GOT3 (cell line): ENCODE measurements at regions not wholly inside any gene's neighbourhood (a gene's known extent, or its start where the extent isn't known, plus 50 kb on each side); places are given as distances from the start of the nearest gene placed in this dataset.

Experiments used
- DNase-seq: peaks from one replicate; lab custom pipeline; 2025; ENCODE audit warnings: mixed read lengths; lab: John Stamatoyannopoulos, UW

DNA sequence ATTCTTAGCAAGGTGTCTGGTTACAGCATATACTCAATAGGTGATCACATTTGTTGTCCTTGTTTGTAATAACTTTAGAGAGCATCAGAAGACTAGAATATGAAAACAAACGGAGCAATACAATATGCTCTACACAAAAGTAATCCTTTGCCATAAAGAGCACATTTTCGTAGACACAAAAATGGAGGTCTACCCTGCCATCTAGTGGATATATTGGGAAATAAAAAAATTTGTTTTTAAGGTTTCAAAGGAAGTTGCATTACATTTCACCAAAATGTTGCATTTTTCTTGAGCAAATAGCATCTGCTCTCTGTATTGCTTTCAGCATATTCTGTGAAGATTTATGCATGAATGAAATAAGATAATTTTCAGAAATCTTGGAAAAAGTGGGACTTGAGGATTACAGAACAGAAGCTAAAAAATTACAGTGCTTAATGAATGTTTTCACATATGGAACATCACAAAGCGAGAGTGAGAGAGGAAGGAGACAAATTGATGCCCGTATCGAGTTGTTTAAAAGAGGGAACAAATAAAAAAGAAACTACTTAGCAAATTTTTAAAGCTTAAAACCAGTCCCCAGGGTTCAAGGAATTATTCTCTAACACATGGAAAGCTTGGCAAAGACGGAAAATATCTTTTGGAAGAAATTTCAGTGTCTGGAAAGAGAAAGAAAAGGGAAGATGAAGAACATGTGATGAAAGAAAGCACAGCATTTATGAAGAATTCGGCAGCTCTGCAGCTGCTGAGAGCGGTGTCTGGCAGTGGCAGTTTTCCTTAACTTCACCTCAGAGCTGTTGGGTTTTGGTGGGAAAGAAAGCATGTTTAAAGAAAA, 390.1 kb downstream of the ANKRD50 start:
- no peak for DNase-seq

GRCh38 chr4:124325690-124326089, 386.8 kb downstream of the ANKRD50 start:
- DNase-seq = no peak

- no peak for DNase-seq
Measured at GRCh38 chr4:124329134-124329533, 383.4 kb downstream of the ANKRD50 start.

DNA sequence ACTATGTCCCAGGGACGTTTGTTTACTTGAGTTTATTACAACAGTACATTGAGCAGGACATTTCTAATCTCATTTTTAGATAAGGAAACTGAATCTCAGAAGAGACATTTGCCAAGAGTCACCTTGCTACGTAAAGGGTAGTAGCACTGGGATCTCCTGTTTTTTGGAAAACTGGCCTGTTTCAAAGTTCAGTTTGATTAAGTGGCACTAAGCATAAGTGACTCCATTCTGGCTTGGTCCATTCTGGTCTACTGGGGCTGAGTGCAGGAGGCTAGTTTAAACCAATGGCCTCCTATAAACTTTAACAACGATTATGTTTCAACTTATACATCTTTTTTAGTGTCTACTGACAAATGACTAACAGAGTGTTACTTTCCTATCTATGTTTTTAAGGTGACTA, 382.5 kb downstream of the ANKRD50 start:
- DNase-seq = no peak

DNA sequence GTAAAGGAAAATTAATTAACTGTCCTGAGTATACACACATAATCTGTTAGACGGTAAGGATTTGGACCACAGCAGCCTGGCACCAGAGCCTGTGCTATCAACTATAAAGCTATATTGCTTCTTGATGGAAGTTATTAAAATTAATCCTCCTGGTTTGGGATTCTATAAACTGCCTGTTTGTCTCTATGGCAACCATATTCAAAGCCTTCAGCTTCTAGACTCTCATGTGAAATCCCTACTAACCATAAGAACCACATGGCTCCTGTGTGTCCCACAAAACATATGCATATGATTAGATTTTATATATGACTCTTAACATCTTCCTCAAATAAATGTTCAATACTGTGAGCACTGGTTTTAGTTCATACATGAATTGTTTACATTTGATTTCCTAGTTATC, 380.8 kb downstream of the ANKRD50 start:
- no peak for DNase-seq

- no peak for DNase-seq
Measured at GRCh38 chr4:124333466-124333865, 379.1 kb downstream of the ANKRD50 start.

GRCh38 chr4:124334119-124334518, 378.4 kb downstream of the ANKRD50 start:
- no peak for DNase-seq

DNA sequence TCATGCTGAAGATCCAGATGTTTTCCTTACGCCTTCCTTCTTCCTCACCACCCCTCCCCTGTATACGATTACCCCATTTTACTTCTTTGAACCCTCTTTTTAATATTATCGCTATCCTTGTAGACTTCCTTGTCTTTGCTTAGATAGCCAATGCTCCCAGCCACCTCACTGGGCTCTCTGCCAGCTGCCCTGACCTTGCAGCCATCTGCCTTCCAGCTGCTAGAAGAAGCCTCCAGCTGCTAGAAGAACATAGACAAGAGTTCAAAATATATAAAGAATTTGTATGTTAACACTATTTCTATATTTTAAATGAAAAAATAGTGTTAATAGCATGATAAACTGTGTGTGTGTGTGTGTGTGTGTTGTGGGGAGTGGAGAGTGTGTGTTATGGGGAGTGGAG, 374.7 kb downstream of the ANKRD50 start:
- DNase-seq = no peak

- no peak for DNase-seq
Measured at GRCh38 chr4:124343661-124344171, 368.8 kb downstream of the ANKRD50 start.

GRCh38 chr4:124372916-124373315, 339.6 kb downstream of the ANKRD50 start:
- DNase-seq = no peak

GRCh38 chr4:124386163-124386562, 326.4 kb downstream of the ANKRD50 start:
- DNase-seq = no peak

DNA sequence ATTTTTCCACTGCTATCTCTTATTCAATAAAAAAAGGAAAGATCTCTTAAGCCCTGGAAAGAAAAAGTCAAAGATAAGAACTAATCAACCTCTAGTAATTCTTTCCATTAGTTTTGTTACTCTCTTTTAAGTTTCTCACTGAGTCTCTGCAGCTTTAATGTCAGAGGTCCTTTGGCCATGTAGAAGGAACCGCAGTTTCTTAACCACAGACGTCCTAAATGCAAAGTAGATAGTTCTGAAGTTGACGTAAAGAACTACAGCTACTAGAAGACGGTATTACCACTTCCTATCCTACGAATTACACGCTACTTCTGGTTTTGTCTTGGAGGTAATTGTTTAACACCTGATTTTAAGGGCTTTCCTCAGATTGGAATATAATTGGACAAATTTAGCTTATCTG, 325.9 kb downstream of the ANKRD50 start:
- no peak for DNase-seq

- no peak for DNase-seq
Measured at GRCh38 chr4:124389591-124389990, 322.9 kb downstream of the ANKRD50 start.

- no peak for DNase-seq
Measured at GRCh38 chr4:124390861-124391260, 321.7 kb downstream of the ANKRD50 start.

GRCh38 chr4:124396333-124396732, 316.2 kb downstream of the ANKRD50 start:
- DNase-seq = no peak

GRCh38 chr4:124401606-124402005, 310.9 kb downstream of the ANKRD50 start:
- DNase-seq = no peak

DNA sequence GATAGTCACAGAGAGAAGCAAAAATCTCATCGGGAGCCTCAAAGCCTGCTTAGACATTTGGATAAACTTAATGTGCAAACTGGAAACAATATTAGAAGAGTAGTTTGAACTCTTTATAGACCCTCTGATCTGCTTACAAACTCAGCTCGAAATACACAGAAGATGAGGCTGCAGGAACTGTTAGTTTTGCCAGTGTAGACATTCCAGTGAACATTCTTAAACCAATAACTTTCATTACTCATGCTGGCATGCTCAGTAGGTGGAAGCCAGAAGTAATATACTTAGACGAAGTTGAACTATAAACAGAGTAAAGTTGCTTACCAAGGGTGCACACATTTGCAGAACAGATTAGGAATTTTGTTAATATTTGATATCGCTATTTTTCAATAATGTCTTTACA, 303.5 kb downstream of the ANKRD50 start:
- no peak for DNase-seq

DNA sequence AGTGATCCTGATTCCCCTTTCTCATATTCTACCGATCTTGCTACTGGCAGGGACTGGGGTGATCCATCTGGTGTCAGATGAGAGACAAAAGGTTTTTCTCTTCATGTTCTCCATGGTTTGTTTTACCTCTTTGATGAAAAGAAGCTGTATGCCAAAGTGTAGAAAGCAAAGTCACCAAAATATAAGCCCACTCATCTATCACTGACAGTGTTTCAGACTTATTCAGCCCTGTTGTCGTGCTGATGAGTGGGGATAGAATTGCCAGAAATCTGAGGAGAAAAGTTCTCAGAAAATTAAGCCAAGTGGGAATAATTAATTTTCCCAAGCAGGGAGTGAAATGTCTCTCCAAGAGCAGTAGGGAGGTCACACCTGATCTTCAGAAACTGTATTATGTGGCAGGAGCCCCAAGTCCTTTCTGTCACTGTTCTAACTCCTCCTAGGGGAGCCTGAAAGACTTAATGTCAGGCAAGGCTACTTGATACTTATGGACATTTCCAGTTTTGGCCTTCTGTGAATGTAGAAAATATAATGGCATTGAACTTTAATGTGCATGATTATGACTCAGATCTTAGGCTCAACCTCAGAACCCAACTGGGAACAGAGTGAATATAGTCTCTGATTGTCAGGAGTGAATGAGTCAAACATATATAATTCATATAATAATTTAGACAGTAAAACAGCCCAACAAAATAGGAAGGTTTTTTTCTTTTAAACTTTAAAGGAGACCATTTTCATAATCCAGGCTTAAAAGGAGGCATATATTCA, 298.1 kb downstream of the ANKRD50 start:
- DNase-seq = no peak

DNA sequence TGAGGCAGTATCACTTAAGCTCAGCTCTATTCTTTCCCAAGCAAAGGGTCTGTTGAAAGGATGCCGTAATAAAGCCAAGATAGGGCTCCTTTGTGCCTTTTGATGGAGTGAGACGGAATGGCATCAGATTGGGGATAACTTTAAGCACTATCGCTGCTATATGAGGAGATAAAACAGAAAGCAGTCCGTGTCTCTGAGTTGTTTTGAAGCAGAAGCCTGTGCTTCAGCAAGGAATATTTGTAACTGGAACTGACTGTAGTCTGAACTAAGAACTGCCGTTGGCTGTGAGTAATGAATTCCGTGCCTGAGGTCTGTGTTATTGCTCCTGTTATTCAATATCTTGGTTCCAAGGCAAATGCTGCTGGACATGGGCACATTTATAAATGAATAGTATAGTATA, 297.4 kb downstream of the ANKRD50 start:
- DNase-seq = no peak

DNA sequence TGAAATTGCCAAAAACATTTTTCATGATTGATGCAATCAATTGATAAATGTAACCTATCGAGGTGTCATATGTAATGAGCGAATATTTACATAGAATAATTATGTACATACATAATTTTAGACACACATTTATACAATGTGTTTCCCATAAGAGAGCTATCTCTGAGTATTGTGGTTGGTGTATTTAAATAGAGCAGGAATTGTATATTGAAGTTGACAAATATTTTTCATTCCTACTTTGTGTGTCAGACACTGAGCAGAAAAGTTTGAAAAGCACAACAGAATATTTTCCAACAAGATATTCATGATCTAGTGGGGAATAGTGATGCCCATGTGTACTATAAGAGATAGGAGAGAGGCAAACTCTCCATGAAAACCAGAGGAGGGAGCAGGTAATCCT, 295.2 kb downstream of the ANKRD50 start:
- DNase-seq = no peak

DNA sequence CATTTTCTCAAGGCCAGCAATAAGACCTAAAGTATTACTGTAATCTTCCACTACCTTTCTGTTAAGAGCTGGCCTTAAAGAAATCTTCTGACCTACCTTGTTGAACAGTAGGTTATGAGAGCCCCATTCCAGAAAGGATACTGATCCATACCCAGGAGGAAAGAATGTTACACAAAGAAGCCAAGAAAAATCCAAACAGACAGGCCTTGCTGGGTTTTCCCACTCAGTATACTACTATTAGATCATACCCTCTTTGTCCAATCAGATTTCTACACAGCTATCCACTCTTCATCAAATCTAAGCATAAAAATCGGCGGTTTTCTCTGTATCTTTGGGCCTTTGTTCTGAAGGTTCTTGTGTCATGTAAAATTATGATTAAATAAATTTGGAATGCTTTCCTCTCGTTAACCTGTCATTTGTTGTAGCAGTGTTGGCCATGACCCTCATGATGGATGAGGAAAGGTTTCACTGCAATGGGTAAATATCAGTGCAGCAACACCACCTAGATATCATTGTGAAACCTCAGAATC, 292.3 kb downstream of the ANKRD50 start:
- DNase-seq = no peak

DNA sequence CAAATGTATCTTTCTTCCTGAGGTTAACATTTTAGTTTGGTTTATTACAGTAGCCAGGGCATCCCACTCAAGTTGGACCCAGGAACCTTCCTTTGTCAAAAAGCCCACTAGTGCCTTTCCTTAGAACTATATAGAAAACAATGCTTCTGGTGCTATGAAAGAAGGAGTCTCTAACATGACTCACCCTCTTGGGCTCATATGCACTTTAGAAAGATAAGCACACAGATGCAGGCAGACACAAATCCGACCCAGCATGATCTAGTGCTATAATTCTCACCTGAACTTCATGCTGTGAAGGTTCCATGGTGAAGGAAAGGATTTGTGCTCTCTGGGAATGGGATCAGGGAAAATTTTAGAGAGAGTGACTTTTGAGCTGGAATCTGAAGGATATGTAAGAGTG, 289.4 kb downstream of the ANKRD50 start:
- no peak for DNase-seq

- no peak for DNase-seq
Measured at GRCh38 chr4:124426279-124426678, 286.3 kb downstream of the ANKRD50 start.
